DND-41 (cell line): ENCODE measurements at regions not wholly inside any gene's neighbourhood (a gene's known extent, or its start where the extent isn't known, plus 50 kb on each side); places are given as distances from the start of the nearest gene placed in this dataset.

Source experiments
- ATAC-seq: fragments of 200-7000 bp; cut with Tn5 transposase; 3 replicates; pipeline ENCODE4 v1.9.1; 2021; ENCODE audit warnings: low read depth; ENCODE audit not compliant: insufficient read depth
- DNase-seq: peaks from one replicate; pipeline ENCODE4 v3.0.0-alpha.2; 2020
- H2AFZ ChIP-seq: 2 replicates; pipeline ENCODE4 v1.6.0; 2012; ENCODE audit warnings: low read depth, low read length
- H3K27ac ChIP-seq: 2 replicates; pipeline ENCODE4 v1.5.1; 2012; ENCODE audit warnings: low read length, inconsistent platforms
- H3K27me3 ChIP-seq: fragments of 200-600 bp; sonication (generic); 2 replicates; pipeline ENCODE4 v1.6.0; 2012; ENCODE audit warnings: low read length, mild to moderate bottlenecking, inconsistent platforms; ENCODE audit not compliant: insufficient read depth, poor library complexity
- H3K36me3 ChIP-seq: 2 replicates; pipeline ENCODE4 v1.5.1; 2012; ENCODE audit warnings: low read length, inconsistent platforms; ENCODE audit not compliant: insufficient read depth
- H3K4me1 ChIP-seq: 2 replicates; pipeline ENCODE4 v1.5.1; 2012; ENCODE audit warnings: mild to moderate bottlenecking, low read length; ENCODE audit not compliant: insufficient read depth
- H3K4me2 ChIP-seq: 2 replicates; pipeline ENCODE4 v1.6.0; 2012; ENCODE audit warnings: mild to moderate bottlenecking, moderate library complexity, low read length, inconsistent platforms; ENCODE audit not compliant: insufficient read depth
- H3K4me3 ChIP-seq, 2 experiments: fragments of 200-600 bp in 1 of 2; shearing (Covaris generic) in 1 of 2; 2 replicates each; pipeline ENCODE4 v1.5.1; 2012 to 2016; ENCODE audit warnings: inconsistent platforms in 2 of 2, low read length in 2 of 2, mild to moderate bottlenecking in 2 of 2, low read depth in 1 of 2, moderate library complexity in 1 of 2
- H3K79me2 ChIP-seq: 2 replicates; pipeline ENCODE4 v1.6.0; 2012; ENCODE audit warnings: low read length, inconsistent platforms; ENCODE audit not compliant: insufficient read depth
- H3K9ac ChIP-seq: 2 replicates; pipeline ENCODE4 v1.6.0; 2012; ENCODE audit warnings: low read depth, mild to moderate bottlenecking, inconsistent platforms, low read length, moderate library complexity
- H3K9me3 ChIP-seq: 2 replicates; pipeline ENCODE4 v1.5.1; 2012; ENCODE audit warnings: low read length, moderate library complexity, mild to moderate bottlenecking, inconsistent platforms; ENCODE audit not compliant: insufficient read depth, severe bottlenecking
- H4K20me1 ChIP-seq: 2 replicates; pipeline ENCODE4 v1.6.0; 2012; ENCODE audit warnings: low read length; ENCODE audit not compliant: insufficient read depth
- CTCF ChIP-seq: IDR thresholded peaks from 2 replicates; pipeline ENCODE4 v1.5.1; 2012; ENCODE audit warnings: borderline replicate concordance, low read length, moderate library complexity, mild to moderate bottlenecking; ENCODE audit not compliant: poor library complexity, severe bottlenecking; ENCODE audit errors: extremely low read depth
- EZH2 ChIP-seq: IDR thresholded peaks from 3 replicates; pipeline ENCODE4 v1.6.1; 2012; ENCODE audit warnings: borderline replicate concordance, low read depth, mild to moderate bottlenecking, moderate library complexity, low read length, inconsistent platforms; ENCODE audit not compliant: severe bottlenecking

GRCh38 chr14:49982501-49982951 is 89.6 kb downstream of the ARF6 start:
- no peak overlapping the region for H3K4me2 ChIP-seq
- no peaks in the 10 kb centered on the region for H3K36me3 ChIP-seq
- H3K9ac ChIP-seq: no peak overlapping the region
- DNase-seq: no peak
- no peak overlapping the region for H3K4me3 ChIP-seq
- H3K27me3 ChIP-seq: peaks cover 12% of the 10 kb centered on the region
- no peak overlapping the region for H3K27ac ChIP-seq
- H3K79me2 ChIP-seq: no peaks in the 10 kb centered on the region
- no peak overlapping the region for H2AFZ ChIP-seq
- H4K20me1 ChIP-seq: no peaks in the 10 kb centered on the region
- H3K4me1 ChIP-seq: no peaks in the 10 kb centered on the region
- no peaks in the 10 kb centered on the region for H3K9me3 ChIP-seq
- ATAC-seq: no peak
- TF ChIP-seq EZH2 (no peak), CTCF (no peak)

- H3K9me3 ChIP-seq: no peaks in the 10 kb centered on the region
- no peaks in the 10 kb centered on the region for H3K79me2 ChIP-seq
- H4K20me1 ChIP-seq: no peaks in the 10 kb centered on the region
- peaks cover 12% of the 10 kb centered on the region for H3K27me3 ChIP-seq
- H3K27ac ChIP-seq: no peak overlapping the region
- H3K36me3 ChIP-seq: no peaks in the 10 kb centered on the region
- DNase-seq (no peak), ATAC-seq (no peak)
- no peak overlapping the region for H3K4me3 ChIP-seq
- no peaks in the 10 kb centered on the region for H3K4me1 ChIP-seq
- H2AFZ ChIP-seq: no peak overlapping the region
- no peak overlapping the region for H3K9ac ChIP-seq
- TF ChIP-seq EZH2 (no peak), CTCF (no peak)
- no peak overlapping the region for H3K4me2 ChIP-seq
Observed at GRCh38 chr14:49984424-49984823, 91.5 kb downstream of the ARF6 start.

GRCh38 chr14:49986343-49987014 is 93.6 kb downstream of the ARF6 start:
- Histone ChIP-seq H3K4me2 (no peak overlapping the region), H3K27ac (no peak overlapping the region), H4K20me1 (no peaks in the 10 kb centered on the region), H3K9ac (no peak overlapping the region), H2AFZ (no peak overlapping the region), H3K4me1 (no peaks in the 10 kb centered on the region), H3K27me3 (no peaks in the 10 kb centered on the region), H3K4me3 (no peak overlapping the region), H3K79me2 (no peaks in the 10 kb centered on the region), H3K9me3 (no peaks in the 10 kb centered on the region), H3K36me3 (no peaks in the 10 kb centered on the region)
- DNase-seq: no peak
- TF ChIP-seq CTCF: no peak
- TF ChIP-seq EZH2: no peak
- no peak for ATAC-seq
